ENCODE measurements at regions not wholly inside any gene's neighbourhood (a gene's known extent, or its start where the extent isn't known, plus 50 kb on each side); places are given as distances from the start of the nearest gene placed in this dataset.

DNA sequence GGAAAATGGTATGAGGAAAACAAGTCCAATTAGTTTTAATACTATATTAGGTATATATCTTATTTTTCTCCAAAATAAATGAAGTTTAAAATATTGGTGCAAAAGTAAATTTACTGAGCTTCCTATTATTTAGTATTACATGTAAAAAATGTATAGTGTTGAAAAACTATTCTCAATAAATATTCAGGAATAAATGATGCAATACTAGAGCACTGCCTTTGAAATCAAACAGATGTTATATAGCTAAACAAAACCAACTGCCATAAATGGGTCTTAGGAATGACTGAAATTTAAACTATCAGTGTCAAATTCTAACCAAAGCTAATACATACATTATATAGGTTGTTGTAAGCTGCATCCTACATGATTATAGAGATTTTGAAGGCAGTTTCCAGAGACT lies 1434.0 kb upstream of the LRRTM3 start:
- TF ChIP-seq, protein P1, sequence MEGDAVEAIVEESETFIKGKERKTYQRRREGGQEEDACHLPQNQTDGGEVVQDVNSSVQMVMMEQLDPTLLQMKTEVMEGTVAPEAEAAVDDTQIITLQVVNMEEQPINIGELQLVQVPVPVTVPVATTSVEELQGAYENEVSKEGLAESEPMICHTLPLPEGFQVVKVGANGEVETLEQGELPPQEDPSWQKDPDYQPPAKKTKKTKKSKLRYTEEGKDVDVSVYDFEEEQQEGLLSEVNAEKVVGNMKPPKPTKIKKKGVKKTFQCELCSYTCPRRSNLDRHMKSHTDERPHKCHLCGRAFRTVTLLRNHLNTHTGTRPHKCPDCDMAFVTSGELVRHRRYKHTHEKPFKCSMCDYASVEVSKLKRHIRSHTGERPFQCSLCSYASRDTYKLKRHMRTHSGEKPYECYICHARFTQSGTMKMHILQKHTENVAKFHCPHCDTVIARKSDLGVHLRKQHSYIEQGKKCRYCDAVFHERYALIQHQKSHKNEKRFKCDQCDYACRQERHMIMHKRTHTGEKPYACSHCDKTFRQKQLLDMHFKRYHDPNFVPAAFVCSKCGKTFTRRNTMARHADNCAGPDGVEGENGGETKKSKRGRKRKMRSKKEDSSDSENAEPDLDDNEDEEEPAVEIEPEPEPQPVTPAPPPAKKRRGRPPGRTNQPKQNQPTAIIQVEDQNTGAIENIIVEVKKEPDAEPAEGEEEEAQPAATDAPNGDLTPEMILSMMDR (conservative IDR thresholded peaks at IDR 0.05; ENCODE audit: control insufficient read depth, insufficient read depth, low read depth, low read length): no peak
- H3K4me3 ChIP-seq (ENCODE audit: control insufficient read depth, low read depth, low read length): no peak overlapping the region
- no peak for DNase-seq (ENCODE audit: low read depth)

DNA sequence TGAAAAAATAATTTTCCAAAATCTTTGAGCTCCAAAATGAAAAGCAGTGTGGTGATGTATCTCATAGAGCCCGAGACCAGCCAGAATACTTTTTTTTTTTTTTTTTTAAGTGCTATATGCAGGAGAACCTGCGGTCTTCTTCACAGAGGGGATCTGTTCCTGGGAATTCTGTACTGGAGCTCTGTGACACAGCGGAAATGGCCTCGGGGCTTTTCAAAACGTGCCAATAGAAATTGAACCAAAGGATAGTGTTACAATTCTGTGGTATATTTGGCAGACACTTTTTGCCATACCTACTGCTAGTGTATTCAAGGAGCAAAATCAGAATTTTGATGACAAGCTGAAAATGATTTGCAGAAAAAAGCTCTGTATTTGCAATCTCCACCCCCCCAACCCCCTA lies 1429.3 kb upstream of the LRRTM3 start:
- TF ChIP-seq, protein P1 (conservative IDR thresholded peaks at IDR 0.05; ENCODE audit: control insufficient read depth, insufficient read depth, low read depth, low read length): no peak
- no peak for DNase-seq (ENCODE audit: low read depth)
- no peak overlapping the region for H3K4me3 ChIP-seq (ENCODE audit: control insufficient read depth, low read depth, low read length)

DNA sequence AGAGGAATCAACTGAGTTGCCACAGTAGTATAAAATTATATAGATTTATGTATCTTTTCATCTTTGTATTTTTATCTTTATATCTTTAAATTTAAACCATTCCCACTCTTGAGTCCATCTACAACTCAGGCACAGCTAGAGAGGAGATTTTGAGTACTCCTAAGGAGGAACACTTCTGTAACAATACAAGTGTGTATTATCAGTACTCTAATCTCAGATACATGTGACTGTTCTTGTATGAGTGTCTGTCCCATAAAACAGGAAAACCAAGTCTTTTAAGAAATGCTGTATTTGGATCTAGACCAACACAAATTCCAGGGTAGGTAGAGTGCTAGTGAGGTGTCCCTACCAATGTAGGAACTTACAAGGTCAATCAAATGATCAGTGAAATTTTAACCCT lies 1428.0 kb upstream of the LRRTM3 start:
- DNase-seq (ENCODE audit: low read depth): no peak
- H3K4me3 ChIP-seq (ENCODE audit: control insufficient read depth, low read depth, low read length): no peak overlapping the region
- TF ChIP-seq, protein P1 (conservative IDR thresholded peaks at IDR 0.05; ENCODE audit: control insufficient read depth, insufficient read depth, low read depth, low read length): no peak

DNA sequence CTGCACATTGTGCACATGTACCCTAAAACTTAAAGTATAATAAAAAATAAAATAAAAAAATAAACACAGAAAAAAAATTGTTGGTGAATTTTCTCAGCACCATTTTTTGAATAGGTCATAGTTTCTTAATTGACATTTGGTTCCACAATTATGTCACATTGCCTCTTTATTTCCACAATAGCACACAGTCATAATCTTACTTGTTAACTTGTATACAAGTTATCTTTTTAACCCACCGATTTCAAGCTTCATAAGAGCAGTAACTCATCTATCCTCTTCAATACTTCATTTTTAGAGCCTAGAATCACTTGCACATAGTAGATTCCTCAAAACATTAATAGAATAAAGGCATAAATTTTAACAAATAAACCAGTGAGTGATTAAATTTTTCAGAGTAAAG lies 1425.1 kb upstream of the LRRTM3 start:
- no peak overlapping the region for H3K4me3 ChIP-seq (ENCODE audit: control insufficient read depth, low read depth, low read length)
- TF ChIP-seq, protein P1 (conservative IDR thresholded peaks at IDR 0.05; ENCODE audit: control insufficient read depth, insufficient read depth, low read depth, low read length): no peak
- no peak for DNase-seq (ENCODE audit: low read depth)

DNA sequence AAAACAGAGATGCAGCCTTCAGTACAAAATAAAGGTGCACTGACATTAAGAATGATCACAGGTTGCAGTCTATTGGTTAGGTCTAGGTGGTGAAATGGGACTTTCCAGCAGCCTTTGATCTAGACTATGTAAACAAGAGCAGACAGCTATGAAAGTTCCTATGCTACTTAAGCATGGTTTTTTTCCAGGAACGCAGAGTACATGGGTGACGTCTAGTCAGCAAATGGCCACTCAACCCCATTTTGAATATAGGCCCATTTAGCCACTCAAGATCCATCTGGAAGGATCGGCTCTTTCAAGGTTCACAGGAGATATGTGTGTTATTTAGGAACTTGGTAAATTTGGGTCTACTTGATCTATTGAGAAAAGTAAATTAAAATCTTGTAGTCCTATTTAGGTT lies 1424.6 kb upstream of the LRRTM3 start:
- TF ChIP-seq, protein P1 (conservative IDR thresholded peaks at IDR 0.05; ENCODE audit: control insufficient read depth, insufficient read depth, low read depth, low read length): no peak
- DNase-seq (ENCODE audit: low read depth): no peak
- no peak overlapping the region for H3K4me3 ChIP-seq (ENCODE audit: control insufficient read depth, low read depth, low read length)

DNA sequence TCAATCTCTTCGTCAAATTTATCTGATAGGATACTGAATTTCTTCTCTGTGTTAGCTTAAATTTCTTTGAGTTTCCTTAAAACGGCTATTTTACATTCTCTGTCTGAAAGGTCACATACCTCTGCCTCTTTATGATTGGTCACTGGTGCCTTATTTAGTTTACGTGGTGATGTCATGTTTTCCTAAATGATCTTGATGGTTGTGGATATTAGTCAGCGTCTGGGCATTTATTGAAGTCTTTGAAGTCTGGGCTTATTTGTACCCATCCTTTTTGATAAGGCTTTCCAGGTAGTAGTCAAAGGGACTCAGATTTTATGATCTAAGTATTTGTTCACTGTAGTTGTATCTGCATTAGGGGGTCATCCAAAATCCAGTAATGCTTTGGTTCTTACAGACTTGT lies 1407.5 kb upstream of the LRRTM3 start:
- TF ChIP-seq, protein P1 (conservative IDR thresholded peaks at IDR 0.05; ENCODE audit: control insufficient read depth, insufficient read depth, low read depth, low read length): no peak
- no peak overlapping the region for H3K4me3 ChIP-seq (ENCODE audit: control insufficient read depth, low read depth, low read length)
- DNase-seq (ENCODE audit: low read depth): no peak

DNA sequence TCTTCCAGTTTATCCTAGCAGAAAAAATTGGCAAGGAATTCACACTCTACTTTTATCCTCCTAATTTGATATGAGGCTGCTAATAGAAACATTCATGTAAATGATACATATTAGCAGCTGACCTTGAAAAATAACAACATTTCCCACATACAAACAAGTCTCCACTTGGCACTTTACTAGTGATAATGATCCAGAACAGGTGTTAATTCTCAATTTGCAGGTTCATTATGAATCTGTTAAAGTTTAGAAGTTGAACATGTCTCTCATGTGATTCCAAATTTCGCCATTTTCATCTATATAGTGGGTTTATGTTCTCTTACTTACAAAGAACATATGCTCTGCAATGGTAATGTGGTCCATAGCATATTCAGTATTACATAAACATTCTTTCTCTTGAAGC lies 1396.8 kb upstream of the LRRTM3 start:
- no peak overlapping the region for H3K4me3 ChIP-seq (ENCODE audit: control insufficient read depth, low read depth, low read length)
- DNase-seq (ENCODE audit: low read depth): no peak
- TF ChIP-seq, protein P1 (conservative IDR thresholded peaks at IDR 0.05; ENCODE audit: control insufficient read depth, insufficient read depth, low read depth, low read length): no peak

Measured in fibroblast of mammary gland (primary cell).